ENCODE measurements at regions not wholly inside any gene's neighbourhood (a gene's known extent, or its start where the extent isn't known, plus 50 kb on each side); places are given as distances from the start of the nearest gene placed in this dataset.

- no peaks in the 10 kb centered on the region for H3K9me3 ChIP-seq
- TF ChIP-seq POLR2A (IDR thresholded peaks at IDR 0.05) (no peak), CTCF (IDR thresholded peaks at IDR 0.05) (peak in 1 of 4 donors; percentile 22)
- whole genome bisulfite sequencing (ENCODE audit: insufficient coverage, low coverage, low lambda C conversion rate, missing lambda C conversion rate), result 50% methylated on average over 5 of the region's 7 CpGs
Measured at GRCh38 chr11:92152245-92152644, 72.4 kb upstream of the FAT3 start.

GRCh38 chr11:92149996-92150395, 74.6 kb upstream of the FAT3 start:
- Histone ChIP-seq H3K9me3 (no peaks in the 10 kb centered on the region), H3K4me3 (no peak overlapping the region), H3K4me1 (peaks cover 0 to 5% (median 0%) of the 10 kb centered on the region in 4 donors), H3K36me3 (no peaks in the 10 kb centered on the region), H3K27ac (no peak overlapping the region), H3K27me3 (peaks cover 0 to 32% of the 10 kb centered on the region in 2 donors)
- intact Hi-C loops (cut with DNase I), result no loop called here
- ATAC-seq (no peak), DNase-seq (no peak)
- TF ChIP-seq CTCF (IDR thresholded peaks at IDR 0.05) (no peak), POLR2A (IDR thresholded peaks at IDR 0.05) (no peak)
- WGBS (ENCODE audit: insufficient coverage, low coverage, low lambda C conversion rate, missing lambda C conversion rate), result 9% methylated on average over 2 of the region's 2 CpGs

More at GRCh38 chr11:92152245-92152644, 72.4 kb upstream of the FAT3 start:
- Histone ChIP-seq H3K4me1 (peaks cover 0 to 5% (median 0%) of the 10 kb centered on the region in 4 donors), H3K27ac (no peak overlapping the region), H3K4me3 (no peak overlapping the region), H3K27me3 (peaks cover 0 to 24% of the 10 kb centered on the region in 2 donors), H3K36me3 (no peaks in the 10 kb centered on the region)
- DNase-seq (peak in 1 of 3 donors; percentile 18), ATAC-seq (peak; percentile 21 to 74 (median 44))
- intact Hi-C loops (cut with DNase I), result no loop called here

GRCh38 chr11:92141725-92142124, 82.9 kb upstream of the FAT3 start:
- ATAC-seq, result no peak
- peaks cover 0 to 19% (median 6%) of the 10 kb centered on the region in 4 donors for H3K4me1 ChIP-seq
- intact Hi-C loops (cut with DNase I), result no loop called here
- no peaks in the 10 kb centered on the region for H3K36me3 ChIP-seq
- H3K27me3 ChIP-seq, result peaks cover 0 to 21% of the 10 kb centered on the region in 2 donors
- no peak overlapping the region for H3K27ac ChIP-seq
- DNase-seq, result no peak
- TF ChIP-seq CTCF (IDR thresholded peaks at IDR 0.05), result no peak
- no peak overlapping the region for H3K4me3 ChIP-seq
- H3K9me3 ChIP-seq, result no peaks in the 10 kb centered on the region

GRCh38 chr11:92141159-92141558, 83.5 kb upstream of the FAT3 start:
- intact Hi-C loops (cut with DNase I), result no loop called here
- Histone ChIP-seq H3K27me3 (peaks cover 0 to 18% of the 10 kb centered on the region in 2 donors), H3K36me3 (no peaks in the 10 kb centered on the region), H3K4me3 (no peak overlapping the region), H3K27ac (no peak overlapping the region), H3K9me3 (no peaks in the 10 kb centered on the region), H3K4me1 (peaks cover 0 to 19% (median 6%) of the 10 kb centered on the region in 4 donors)
- DNase-seq (peak in 1 of 3 donors; percentile 72), ATAC-seq (peak; percentile 93 to 98 (median 96))
- no peak for TF ChIP-seq POLR2A (IDR thresholded peaks at IDR 0.05)
- no peak for TF ChIP-seq CTCF (IDR thresholded peaks at IDR 0.05)
- WGBS (ENCODE audit: insufficient coverage, low coverage, low lambda C conversion rate, missing lambda C conversion rate), result 18% methylated on average over 3 of the region's 3 CpGs

GRCh38 chr11:92140021-92140420, 84.6 kb upstream of the FAT3 start:
- 40% methylated on average over 2 of the region's 2 CpGs for WGBS (ENCODE audit: insufficient coverage, low coverage, low lambda C conversion rate, missing lambda C conversion rate)

More at GRCh38 chr11:92140021-92140420, 84.6 kb upstream of the FAT3 start:
- DNase-seq, result no peak
- Histone ChIP-seq H3K4me1 (peaks cover 0 to 19% (median 6%) of the 10 kb centered on the region in 4 donors), H3K9me3 (no peaks in the 10 kb centered on the region), H3K27me3 (peaks cover 0 to 18% of the 10 kb centered on the region in 2 donors), H3K27ac (no peak overlapping the region), H3K36me3 (no peaks in the 10 kb centered on the region), H3K4me3 (no peak overlapping the region)
- TF ChIP-seq POLR2A (IDR thresholded peaks at IDR 0.05) (no peak), CTCF (IDR thresholded peaks at IDR 0.05) (no peak)
- ATAC-seq, result no peak
- intact Hi-C loops (cut with DNase I), result no loop called here
